ENCODE measurements at regions not wholly inside any gene's neighbourhood (a gene's known extent, or its start where the extent isn't known, plus 50 kb on each side); places are given as distances from the start of the nearest gene placed in this dataset.

DNA sequence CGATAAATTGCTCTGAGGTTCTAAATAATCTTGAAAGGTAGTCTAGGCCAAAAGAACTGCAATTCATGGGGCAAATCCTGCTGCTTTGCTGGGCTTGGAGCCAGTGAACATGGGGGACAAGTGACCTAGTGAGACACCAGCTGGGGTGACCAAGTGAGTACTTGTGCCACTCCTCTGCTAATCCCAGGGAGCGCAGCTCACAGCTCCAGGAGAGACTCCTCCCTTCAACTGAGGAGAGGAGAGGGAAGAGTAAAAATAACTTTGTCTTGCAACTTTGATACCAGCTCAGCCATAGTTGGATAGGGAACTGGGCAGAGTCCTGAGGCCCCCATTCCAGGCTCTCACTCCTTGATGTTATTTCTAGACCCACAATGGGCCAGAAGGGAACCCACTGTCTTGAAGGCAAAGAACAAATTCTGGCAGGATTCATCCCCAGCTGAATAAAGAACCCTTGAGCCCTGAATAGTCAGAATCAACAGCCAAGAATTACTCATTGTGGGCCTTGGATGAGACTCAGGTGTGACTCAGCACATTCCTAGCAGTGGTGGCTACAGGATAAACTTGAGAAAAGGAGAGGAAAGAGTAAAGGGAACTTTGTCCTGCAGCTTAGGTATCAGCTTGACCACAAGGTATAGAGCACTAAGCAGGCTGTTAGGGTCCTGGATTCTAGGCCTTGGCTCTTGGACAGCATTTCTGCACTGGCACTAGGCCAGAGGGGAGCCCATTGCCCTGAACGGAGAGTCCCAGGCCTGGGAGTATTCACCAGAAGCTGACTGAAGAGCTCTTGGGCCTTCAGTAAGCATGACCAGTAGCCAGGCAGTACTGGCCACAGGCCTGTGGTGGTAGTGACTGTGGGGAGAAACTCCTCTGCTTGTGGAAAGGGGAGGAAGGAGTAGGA, 288.3 kb upstream of the CDH18 start:
- FAIRE-seq (no peak), DNase-seq (no peak)
- intact Hi-C loops (cut with DNase I) = no loop called here
- Histone ChIP-seq H3K4me1 (ENCODE audit: control insufficient read depth in 2 of 3, insufficient read depth in 2 of 3, low read depth in 1 of 3, low read length in 3 of 3) (no peaks in the 10 kb centered on the region), H3K9me3 (ENCODE audit: control insufficient read depth in 2 of 3, insufficient read depth in 1 of 3, low read length in 3 of 3) (peaks cover 0 to 13% (median 2%) of the 10 kb centered on the region in 3 donors), H3K36me3 (ENCODE audit: control insufficient read depth in 2 of 3, insufficient read depth in 3 of 3, low read length in 3 of 3) (no peaks in the 10 kb centered on the region), H3K9ac (ENCODE audit: low read length in 3 of 3) (no peak overlapping the region), H3K4me3 (ENCODE audit: low read length in 3 of 3) (no peak overlapping the region), H3K27ac (ENCODE audit: low read depth in 2 of 2, low read length in 2 of 2) (no peak overlapping the region), H3K27me3 (ENCODE audit: control insufficient read depth, insufficient read depth, low read length) (no peaks in the 10 kb centered on the region)
- TF ChIP-seq, protein P1, sequence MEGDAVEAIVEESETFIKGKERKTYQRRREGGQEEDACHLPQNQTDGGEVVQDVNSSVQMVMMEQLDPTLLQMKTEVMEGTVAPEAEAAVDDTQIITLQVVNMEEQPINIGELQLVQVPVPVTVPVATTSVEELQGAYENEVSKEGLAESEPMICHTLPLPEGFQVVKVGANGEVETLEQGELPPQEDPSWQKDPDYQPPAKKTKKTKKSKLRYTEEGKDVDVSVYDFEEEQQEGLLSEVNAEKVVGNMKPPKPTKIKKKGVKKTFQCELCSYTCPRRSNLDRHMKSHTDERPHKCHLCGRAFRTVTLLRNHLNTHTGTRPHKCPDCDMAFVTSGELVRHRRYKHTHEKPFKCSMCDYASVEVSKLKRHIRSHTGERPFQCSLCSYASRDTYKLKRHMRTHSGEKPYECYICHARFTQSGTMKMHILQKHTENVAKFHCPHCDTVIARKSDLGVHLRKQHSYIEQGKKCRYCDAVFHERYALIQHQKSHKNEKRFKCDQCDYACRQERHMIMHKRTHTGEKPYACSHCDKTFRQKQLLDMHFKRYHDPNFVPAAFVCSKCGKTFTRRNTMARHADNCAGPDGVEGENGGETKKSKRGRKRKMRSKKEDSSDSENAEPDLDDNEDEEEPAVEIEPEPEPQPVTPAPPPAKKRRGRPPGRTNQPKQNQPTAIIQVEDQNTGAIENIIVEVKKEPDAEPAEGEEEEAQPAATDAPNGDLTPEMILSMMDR (IDR thresholded peaks at IDR 0.05; ENCODE audit: borderline replicate concordance, extremely low read depth, insufficient read depth) = no peak

DNA sequence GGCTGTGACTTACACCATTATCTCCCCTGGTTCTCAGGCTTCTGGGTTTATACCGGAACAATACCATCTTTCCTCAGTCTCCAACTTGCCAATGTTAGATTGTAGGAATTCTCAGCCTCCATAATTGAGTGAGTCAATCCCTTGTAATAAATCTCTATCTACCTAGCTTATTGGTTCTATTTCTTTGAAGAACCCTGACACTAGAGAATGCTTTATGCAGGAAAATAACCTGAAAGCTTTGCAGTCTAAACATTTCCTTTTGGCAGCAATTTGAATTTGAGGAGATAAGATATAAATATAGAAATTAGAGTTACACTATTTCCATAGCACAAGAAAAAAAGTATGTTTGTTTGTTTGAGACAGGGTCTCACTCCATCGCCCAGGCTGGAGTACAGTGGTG, 278.1 kb upstream of the CDH18 start:
- no peak overlapping the region for H3K4me3 ChIP-seq (ENCODE audit: low read length in 3 of 3)
- H3K27me3 ChIP-seq (ENCODE audit: control insufficient read depth, insufficient read depth, low read length) = no peaks in the 10 kb centered on the region
- no peaks in the 10 kb centered on the region for H3K4me1 ChIP-seq (ENCODE audit: control insufficient read depth in 2 of 3, insufficient read depth in 2 of 3, low read depth in 1 of 3, low read length in 3 of 3)
- H3K36me3 ChIP-seq (ENCODE audit: control insufficient read depth in 2 of 3, insufficient read depth in 3 of 3, low read length in 3 of 3) = no peaks in the 10 kb centered on the region
- H3K27ac ChIP-seq (ENCODE audit: low read depth in 2 of 2, low read length in 2 of 2) = no peak overlapping the region
- H3K9me3 ChIP-seq (ENCODE audit: control insufficient read depth in 2 of 3, insufficient read depth in 1 of 3, low read length in 3 of 3) = no peaks in the 10 kb centered on the region
- no peak for DNase-seq
- H3K9ac ChIP-seq (ENCODE audit: low read length in 3 of 3) = no peak overlapping the region
- TF ChIP-seq, protein P1 (IDR thresholded peaks at IDR 0.05; ENCODE audit: borderline replicate concordance, extremely low read depth, insufficient read depth) = no peak
- no peak for FAIRE-seq
- intact Hi-C loops (cut with DNase I) = no loop called here

DNA sequence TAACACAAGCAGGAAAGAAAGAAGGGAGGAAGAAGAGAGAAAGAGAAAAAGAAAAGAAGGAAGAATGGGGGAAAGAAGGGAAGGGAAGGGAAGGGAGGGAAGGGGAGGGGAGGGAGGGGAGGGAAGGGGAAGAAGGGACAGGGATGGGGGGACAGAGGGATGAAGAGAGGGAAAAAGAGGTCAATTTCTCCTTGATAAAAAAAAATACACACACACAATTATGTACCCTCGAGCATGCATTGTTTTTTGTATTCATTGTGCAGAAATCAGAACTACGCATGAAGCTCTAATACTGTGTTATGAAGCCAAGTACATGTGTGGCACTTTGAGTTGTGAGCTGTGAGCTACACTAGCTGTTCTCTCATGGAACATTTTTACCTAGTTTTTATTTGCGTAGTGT, 274.9 kb upstream of the CDH18 start:
- H3K36me3 ChIP-seq (ENCODE audit: control insufficient read depth in 2 of 3, insufficient read depth in 3 of 3, low read length in 3 of 3) = no peaks in the 10 kb centered on the region
- peaks cover 0 to 2% (median 0%) of the 10 kb centered on the region in 3 donors for H3K9me3 ChIP-seq (ENCODE audit: control insufficient read depth in 2 of 3, insufficient read depth in 1 of 3, low read length in 3 of 3)
- TF ChIP-seq, protein P1 (IDR thresholded peaks at IDR 0.05; ENCODE audit: borderline replicate concordance, extremely low read depth, insufficient read depth) = no peak
- no peak overlapping the region for H3K9ac ChIP-seq (ENCODE audit: low read length in 3 of 3)
- H3K4me3 ChIP-seq (ENCODE audit: low read length in 3 of 3) = no peak overlapping the region
- DNase-seq (no peak), FAIRE-seq (no peak)
- intact Hi-C loops (cut with DNase I) = no loop called here
- H3K27ac ChIP-seq (ENCODE audit: low read depth in 2 of 2, low read length in 2 of 2) = no peak overlapping the region
- H3K27me3 ChIP-seq (ENCODE audit: control insufficient read depth, insufficient read depth, low read length) = no peaks in the 10 kb centered on the region
- H3K4me1 ChIP-seq (ENCODE audit: control insufficient read depth in 2 of 3, insufficient read depth in 2 of 3, low read depth in 1 of 3, low read length in 3 of 3) = no peaks in the 10 kb centered on the region

Measured in kidney (tissue), 13 donors.